Glutamatergic neuron (in vitro differentiated cells): ENCODE measurements at regions not wholly inside any gene's neighbourhood (a gene's known extent, or its start where the extent isn't known, plus 50 kb on each side); places are given as distances from the start of the nearest gene placed in this dataset.

Source experiments
- DNase-seq: peaks from one replicate; pipeline ENCODE4 v3.0.0; 2022
- H3K27ac Mint-ChIP-seq: one replicate; pipeline ENCODE4 v1.8.0; 2020; ENCODE audit warnings: mild to moderate bottlenecking, mixed read lengths, inconsistent platforms; ENCODE audit not compliant: unreplicated experiment
- H3K27me3 Mint-ChIP-seq: one replicate; pipeline ENCODE4 v1.8.0; 2020; ENCODE audit warnings: mild to moderate bottlenecking, moderate library complexity, mixed read lengths, inconsistent platforms; ENCODE audit not compliant: unreplicated experiment
- H3K36me3 Mint-ChIP-seq: one replicate; pipeline ENCODE4 v1.8.0; 2020; ENCODE audit warnings: mild to moderate bottlenecking, mixed read lengths, inconsistent platforms; ENCODE audit not compliant: unreplicated experiment
- H3K4me1 Mint-ChIP-seq: one replicate; pipeline ENCODE4 v1.8.0; 2020; ENCODE audit warnings: mild to moderate bottlenecking, low read depth, mixed read lengths, inconsistent platforms; ENCODE audit not compliant: unreplicated experiment
- H3K4me3 Mint-ChIP-seq: one replicate; pipeline ENCODE4 v1.8.0; 2020; ENCODE audit warnings: mild to moderate bottlenecking, mixed read lengths, inconsistent platforms; ENCODE audit not compliant: unreplicated experiment
- H3K9me3 Mint-ChIP-seq: one replicate; pipeline ENCODE4 v1.8.0; 2020; ENCODE audit warnings: mild to moderate bottlenecking, moderate library complexity, mixed read lengths, inconsistent platforms; ENCODE audit not compliant: unreplicated experiment
- CTCF ChIP-seq: fragments of 200-600 bp; sonication (generic); IDR thresholded peaks from one replicate; pipeline ENCODE4 v1.5.0; 2021; ENCODE audit not compliant: partially characterized antibody, unreplicated experiment

- H3K27me3 Mint-ChIP-seq, result no peaks in the 10 kb centered on the region
- H3K4me3 Mint-ChIP-seq, result no peak overlapping the region
- no peaks in the 10 kb centered on the region for H3K4me1 Mint-ChIP-seq
- no peak for TF ChIP-seq CTCF
- no peak for DNase-seq
- no peak overlapping the region for H3K27ac Mint-ChIP-seq
- no peaks in the 10 kb centered on the region for H3K36me3 Mint-ChIP-seq
- H3K9me3 Mint-ChIP-seq, result peaks cover 2% of the 10 kb centered on the region
Measured at GRCh38 chr2:198817536-198817935, 640.2 kb downstream of the SATB2 start.

GRCh38 chr2:198815626-198816025, 642.1 kb downstream of the SATB2 start:
- Mint-ChIP-seq H3K4me1 (no peaks in the 10 kb centered on the region), H3K27ac (no peak overlapping the region), H3K4me3 (no peak overlapping the region), H3K27me3 (no peaks in the 10 kb centered on the region), H3K9me3 (no peaks in the 10 kb centered on the region), H3K36me3 (no peaks in the 10 kb centered on the region)
- no peak for TF ChIP-seq CTCF
- no peak for DNase-seq

GRCh38 chr2:198811198-198811597, 646.5 kb downstream of the SATB2 start:
- Mint-ChIP-seq H3K9me3 (no peaks in the 10 kb centered on the region), H3K27ac (no peak overlapping the region), H3K4me3 (no peak overlapping the region), H3K27me3 (no peaks in the 10 kb centered on the region), H3K36me3 (no peaks in the 10 kb centered on the region), H3K4me1 (no peaks in the 10 kb centered on the region)
- no peak for DNase-seq
- no peak for TF ChIP-seq CTCF

- Mint-ChIP-seq H3K4me3 (no peak overlapping the region), H3K27me3 (no peaks in the 10 kb centered on the region), H3K27ac (no peak overlapping the region), H3K4me1 (no peaks in the 10 kb centered on the region), H3K9me3 (no peaks in the 10 kb centered on the region), H3K36me3 (no peaks in the 10 kb centered on the region)
- no peak for TF ChIP-seq CTCF
- no peak for DNase-seq
Measured at GRCh38 chr2:198809976-198810375, 647.8 kb downstream of the SATB2 start.

GRCh38 chr2:198807131-198807530, 650.6 kb downstream of the SATB2 start:
- Mint-ChIP-seq H3K27me3 (no peaks in the 10 kb centered on the region), H3K4me1 (no peaks in the 10 kb centered on the region), H3K27ac (no peak overlapping the region), H3K9me3 (no peaks in the 10 kb centered on the region), H3K36me3 (no peaks in the 10 kb centered on the region), H3K4me3 (no peak overlapping the region)
- no peak for TF ChIP-seq CTCF
- no peak for DNase-seq
